Ascending aorta (tissue), 2 donors: ENCODE measurements at regions not wholly inside any gene's neighbourhood (a gene's known extent, or its start where the extent isn't known, plus 50 kb on each side); places are given as distances from the start of the nearest gene placed in this dataset.

Experiments used
- DNase-seq, 2 donors: peaks; one replicate each; pipeline ENCODE4 v3.0.0-alpha.2; 2019; ENCODE audit warnings: low spot score in 2 of 2
- H3K27ac ChIP-seq, 2 donors: fragments of 200-600 bp; sonication (generic); one replicate each; pipeline ENCODE4 v1.5.1; 2016 to 2017; ENCODE audit warnings: mild to moderate bottlenecking in 1 of 2
- H3K27me3 ChIP-seq: fragments of 200-600 bp; sonication (generic); one replicate; pipeline ENCODE4 v1.5.1; 2017
- H3K36me3 ChIP-seq, 2 donors: fragments of 200-600 bp; sonication (generic); one replicate each; pipeline ENCODE4 v1.5.1; 2016
- H3K4me1 ChIP-seq, 2 donors: fragments of 200-600 bp; sonication (generic); one replicate each; pipeline ENCODE4 v1.5.1; 2016 to 2017; ENCODE audit warnings: mild to moderate bottlenecking in 1 of 2
- H3K4me3 ChIP-seq, 2 donors: fragments of 200-600 bp; sonication (generic); one replicate each; pipeline ENCODE4 v1.5.1; 2016 to 2017; ENCODE audit warnings: mild to moderate bottlenecking in 1 of 2
- H3K9me3 ChIP-seq, 2 donors: fragments of 200-600 bp; sonication (generic); one replicate each; pipeline ENCODE4 v1.5.1; 2016
- CTCF ChIP-seq, 3 experiments: fragments of 200-600 bp in 2 of 3; fragments of 450-650 bp in 1 of 3; sonication (generic) in 2 of 3; IDR thresholded peaks; one replicate each; pipeline ENCODE4 v1.5.1; 2016 to 2019; ENCODE audit warnings: antibody characterized with exemption in 3 of 3, mild to moderate bottlenecking in 1 of 3, moderate library complexity in 1 of 3
- intact Hi-C: fragments of 100-400 bp; cut with DNase I; formaldehyde crosslinking; loops from one replicate; pipeline ENCODE4 v1.15.1; 2023

DNA sequence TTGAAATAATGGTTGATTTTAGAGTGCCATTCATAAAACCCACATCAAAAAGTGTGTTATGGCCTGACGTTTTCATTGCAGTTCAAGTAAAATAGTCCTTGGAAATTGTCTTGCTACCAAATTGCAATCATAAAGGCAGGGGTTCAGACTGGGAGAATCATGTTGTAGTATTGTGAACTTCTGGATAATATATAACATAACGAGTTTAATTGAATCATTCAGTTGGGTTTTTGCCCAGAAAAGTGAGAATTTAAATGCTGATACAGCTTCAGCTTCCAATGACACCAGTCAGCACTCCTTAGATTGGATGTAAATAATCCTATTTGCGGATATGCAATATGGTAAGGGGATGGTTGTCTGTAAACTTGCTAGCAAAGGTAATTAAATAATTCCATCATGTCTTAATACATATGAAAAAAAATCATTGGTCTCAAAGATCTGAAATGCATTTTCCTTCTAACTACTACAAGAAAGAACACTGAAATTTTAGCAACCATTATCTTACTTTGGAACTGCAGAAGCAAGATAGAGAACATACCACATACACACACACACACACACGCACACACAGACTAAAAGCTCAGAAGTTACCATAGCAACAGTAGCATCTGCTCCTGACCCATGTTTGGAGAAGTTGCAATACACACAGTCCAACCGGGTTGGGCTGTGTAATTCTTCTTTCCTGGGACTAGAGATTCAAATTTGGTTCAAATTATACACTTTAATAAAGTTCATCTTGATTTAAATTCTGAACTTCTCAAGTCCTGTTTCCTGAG is 686.2 kb upstream of the NR2F2 start:
- H3K4me1 ChIP-seq = no peaks in the 10 kb centered on the region
- H3K9me3 ChIP-seq = no peaks in the 10 kb centered on the region
- H3K4me3 ChIP-seq = no peak overlapping the region
- intact Hi-C loops = no loop called here
- DNase-seq = no peak
- no peak overlapping the region for H3K27ac ChIP-seq
- no peaks in the 10 kb centered on the region for H3K27me3 ChIP-seq
- no peak for TF ChIP-seq CTCF (IDR thresholded peaks at IDR 0.05)
- no peaks in the 10 kb centered on the region for H3K36me3 ChIP-seq

- no peaks in the 10 kb centered on the region for H3K27me3 ChIP-seq
- H3K4me1 ChIP-seq = no peaks in the 10 kb centered on the region
- no peak for TF ChIP-seq CTCF (IDR thresholded peaks at IDR 0.05)
- H3K27ac ChIP-seq = no peak overlapping the region
- no peaks in the 10 kb centered on the region for H3K9me3 ChIP-seq
- DNase-seq = no peak
- intact Hi-C loops = no loop called here
- no peaks in the 10 kb centered on the region for H3K36me3 ChIP-seq
- no peak overlapping the region for H3K4me3 ChIP-seq
These were observed 684.6 kb upstream of the NR2F2 start for GRCh38 chr15:95645791-95646338.

DNA sequence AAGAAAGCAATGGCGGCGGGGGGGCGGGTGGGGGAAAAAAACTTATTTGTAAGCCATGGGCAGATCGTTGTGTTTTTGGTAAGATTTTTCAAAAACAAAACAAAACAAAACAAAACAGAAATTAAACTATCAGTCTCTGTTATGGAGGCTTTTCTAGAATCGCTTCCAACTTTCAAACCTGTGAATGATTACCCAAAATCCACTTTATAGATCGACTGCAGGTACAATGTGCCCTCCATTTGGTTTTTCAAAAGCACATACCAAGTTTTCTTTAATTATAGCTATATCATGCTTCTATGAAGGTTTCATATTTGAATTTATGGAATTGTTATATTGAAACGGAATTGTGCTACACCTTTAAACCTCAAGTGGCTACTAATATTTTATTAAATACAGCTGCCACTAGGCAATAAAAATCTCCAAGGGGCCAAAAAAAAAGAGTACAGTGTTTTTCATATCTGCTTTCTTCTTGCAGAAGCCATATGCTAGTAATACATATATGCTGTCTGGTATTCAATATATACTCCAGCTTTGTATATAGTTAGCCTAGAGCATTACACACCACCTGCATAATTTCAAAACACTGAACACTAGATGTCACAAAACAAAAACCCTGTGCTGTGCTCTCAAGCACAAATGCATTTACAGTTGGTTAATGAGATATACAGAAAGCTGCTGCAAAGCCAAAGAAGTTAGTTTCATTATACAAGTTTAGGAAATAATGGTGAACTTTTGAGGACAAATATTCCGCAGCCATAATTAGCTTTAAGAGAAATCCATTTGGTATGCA is 683.8 kb upstream of the NR2F2 start:
- TF ChIP-seq CTCF (IDR thresholded peaks at IDR 0.05) = no peak
- no peak overlapping the region for H3K27ac ChIP-seq
- no peak overlapping the region for H3K4me3 ChIP-seq
- no peak for DNase-seq
- H3K36me3 ChIP-seq = no peaks in the 10 kb centered on the region
- H3K4me1 ChIP-seq = no peaks in the 10 kb centered on the region
- no peaks in the 10 kb centered on the region for H3K9me3 ChIP-seq
- intact Hi-C loops = no loop called here
- H3K27me3 ChIP-seq = no peaks in the 10 kb centered on the region

DNA sequence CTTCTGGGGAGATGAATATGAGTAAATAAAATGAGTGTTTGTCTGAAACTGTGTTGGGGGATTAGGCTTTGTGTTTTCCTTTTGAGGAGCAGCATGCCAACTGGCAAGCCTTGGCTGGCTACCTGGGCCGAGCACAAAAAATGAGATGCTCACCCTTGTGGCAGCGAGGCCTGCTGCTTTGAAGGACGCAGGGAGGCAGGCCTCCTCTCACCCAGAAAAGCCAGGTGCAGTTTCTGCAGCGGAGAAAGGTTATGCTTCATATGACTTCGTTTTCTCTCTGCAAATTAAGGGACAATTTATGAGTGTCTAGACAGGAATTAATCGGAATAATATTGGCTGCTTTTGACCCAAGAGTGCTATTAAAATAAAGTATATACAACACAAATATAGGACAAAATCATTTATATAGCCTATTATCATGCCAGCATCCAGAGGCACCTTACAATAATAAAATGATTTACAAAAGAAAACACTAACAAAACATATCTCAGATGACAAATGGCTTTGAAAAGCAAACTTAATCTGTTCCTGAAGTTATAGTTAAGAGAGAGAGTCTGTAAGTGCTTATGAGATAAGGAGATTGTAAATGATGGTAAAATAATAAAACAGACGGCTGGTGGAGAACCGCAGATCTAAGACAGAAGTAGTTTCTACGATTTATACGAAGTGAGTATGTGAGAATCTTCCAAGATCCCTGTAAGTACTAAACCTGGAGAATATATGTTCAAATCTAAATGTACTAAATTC is 682.8 kb upstream of the NR2F2 start:
- no peaks in the 10 kb centered on the region for H3K9me3 ChIP-seq
- no peak overlapping the region for H3K27ac ChIP-seq
- no peaks in the 10 kb centered on the region for H3K27me3 ChIP-seq
- H3K4me1 ChIP-seq = no peaks in the 10 kb centered on the region
- H3K4me3 ChIP-seq = no peak overlapping the region
- intact Hi-C loops = no loop called here
- TF ChIP-seq CTCF (IDR thresholded peaks at IDR 0.05) = no peak
- no peaks in the 10 kb centered on the region for H3K36me3 ChIP-seq
- no peak for DNase-seq

DNA sequence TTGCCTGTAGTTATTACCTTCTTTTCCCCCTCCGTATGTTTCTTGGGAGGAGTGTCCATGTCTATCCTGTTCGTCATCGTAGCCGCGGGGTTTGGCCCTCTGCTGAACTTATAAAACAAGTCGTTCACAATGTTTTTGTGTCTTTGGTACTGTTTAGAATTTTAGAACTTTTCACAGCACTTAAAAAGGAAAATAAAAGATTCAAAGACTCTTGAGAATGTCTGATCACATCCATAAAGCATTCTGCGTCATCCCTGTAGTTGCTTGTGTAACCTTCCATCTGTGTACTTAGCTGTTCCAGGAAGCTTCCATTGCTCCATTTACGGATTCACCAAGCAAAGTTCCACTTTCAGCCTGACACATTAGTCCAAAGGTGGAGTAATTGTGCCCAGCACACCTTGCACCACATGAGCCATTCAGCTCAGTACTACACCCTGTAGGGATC is 677.1 kb upstream of the NR2F2 start:
- intact Hi-C loops = no loop called here
- TF ChIP-seq CTCF (IDR thresholded peaks at IDR 0.05) = no peak

More for the DNA sequence above, 677.1 kb upstream of the NR2F2 start:
- no peak for DNase-seq
- Histone ChIP-seq H3K36me3 (no peaks in the 10 kb centered on the region), H3K27me3 (no peaks in the 10 kb centered on the region), H3K4me1 (no peaks in the 10 kb centered on the region), H3K9me3 (no peaks in the 10 kb centered on the region), H3K4me3 (no peak overlapping the region), H3K27ac (no peak overlapping the region)
